SK-N-SH (cell line): ENCODE measurements at regions not wholly inside any gene's neighbourhood (a gene's known extent, or its start where the extent isn't known, plus 50 kb on each side); places are given as distances from the start of the nearest gene placed in this dataset.

Experiments
- CTCF ChIA-PET: fragments of 300-600, 350-600 bp; formaldehyde crosslinking; extraction: SDS; loops from one replicate; lab custom pipeline; 2021; lab: Yijun Ruan, JAX
- POLR2A ChIA-PET: fragments of 350-600 bp; sonication (Branson Sonifier 250); formaldehyde crosslinking; extraction: SDS; loops from one replicate; lab custom pipeline; 2020; ENCODE audit warnings: antibody characterized with exemption, inconsistent platforms; lab: Yijun Ruan, JAX
- DNase-seq: peaks from one replicate; pipeline ENCODE4 v3.0.0; 2012
- H2AFZ ChIP-seq: fragments of 200-600 bp; sonication (generic); 2 replicates; pipeline ENCODE4 v1.8.1; 2016; ENCODE audit warnings: antibody characterized with exemption, mild to moderate bottlenecking, low read depth
- H3F3A ChIP-seq: fragments of 200-600 bp; sonication (generic); replicated peaks from 2 replicates; pipeline ENCODE3; 2016; ENCODE audit warnings: antibody characterized with exemption, mild to moderate bottlenecking; ENCODE audit not compliant: insufficient read depth
- H3K27ac ChIP-seq, 2 experiments: fragments of 200-500 bp in 1 of 2; fragments of 200-600 bp in 1 of 2; sonication (Bioruptor generic) in 1 of 2; sonication (generic), shearing (Covaris generic) in 1 of 2; 2 replicates each; pipeline versions ENCODE4 v1.5.1 to v1.6.1; 2014 to 2016; ENCODE audit warnings: low read depth in 2 of 2, inconsistent platforms in 1 of 2, low read length in 1 of 2, mild to moderate bottlenecking in 1 of 2, mixed read lengths in 1 of 2
- H3K27me3 ChIP-seq: fragments of 200-600 bp; sonication (generic), shearing (Covaris generic); 2 replicates; pipeline ENCODE4 v1.6.1; 2016; ENCODE audit warnings: mixed run types; ENCODE audit not compliant: insufficient read depth
- H3K36me3 ChIP-seq, 2 experiments: fragments of 200-500 bp in 1 of 2; fragments of 200-600 bp in 1 of 2; sonication (Bioruptor generic) in 1 of 2; sonication (generic) in 1 of 2; replicated peaks in 1 of 2; 2 replicates each; pipeline versions ENCODE3 to v1.5.1; 2014 to 2016; ENCODE audit warnings: low read length in 1 of 2, mild to moderate bottlenecking in 1 of 2; ENCODE audit not compliant: insufficient read depth in 2 of 2, control insufficient read depth in 1 of 2
- H3K4me1 ChIP-seq, 2 experiments: fragments of 200-500 bp in 1 of 2; fragments of 200-600 bp in 1 of 2; sonication (Bioruptor generic) in 1 of 2; sonication (generic), shearing (Covaris generic) in 1 of 2; 2 replicates each; pipeline versions ENCODE4 v1.5.1 to v1.6.1; 2014 to 2016; ENCODE audit warnings: low read depth in 1 of 2, low read length in 1 of 2, mixed run types in 1 of 2; ENCODE audit not compliant: insufficient read depth in 2 of 2, control insufficient read depth in 1 of 2
- H3K4me2 ChIP-seq: fragments of 200-600 bp; sonication (generic), shearing (Covaris generic); 2 replicates; pipeline ENCODE4 v1.6.1; 2017; ENCODE audit warnings: mixed run types
- H3K4me3 ChIP-seq, 2 experiments: fragments of 200-500 bp in 1 of 2; fragments of 200-600 bp in 1 of 2; sonication (Bioruptor generic) in 1 of 2; sonication (generic), shearing (Covaris generic) in 1 of 2; 2 replicates each; pipeline versions ENCODE4 v1.5.1 to v1.8.1; 2014 to 2016; ENCODE audit warnings: low read depth in 2 of 2, inconsistent platforms in 1 of 2, low read length in 1 of 2, mild to moderate bottlenecking in 1 of 2, mixed read lengths in 1 of 2, moderate library complexity in 1 of 2
- H3K79me2 ChIP-seq: fragments of 200-600 bp; sonication (generic); 2 replicates; pipeline ENCODE4 v1.8.1; 2017; ENCODE audit warnings: mild to moderate bottlenecking; ENCODE audit not compliant: insufficient read depth
- H3K9ac ChIP-seq: fragments of 200-600 bp; sonication (generic); 2 replicates; pipeline ENCODE4 v1.6.1; 2017; ENCODE audit warnings: mixed run types
- H3K9me2 ChIP-seq: fragments of 200-600 bp; sonication (generic); 2 replicates; pipeline ENCODE4 v1.6.1; 2017; ENCODE audit warnings: mixed run types
- H3K9me3 ChIP-seq: fragments of 200-600 bp; sonication (generic); 2 replicates; pipeline ENCODE4 v1.6.1; 2017; ENCODE audit warnings: mixed run types, mild to moderate bottlenecking, moderate library complexity
- H4K20me1 ChIP-seq: fragments of 200-600 bp; sonication (generic); 2 replicates; pipeline ENCODE4 v1.6.1; 2017; ENCODE audit warnings: mild to moderate bottlenecking, mixed run types; ENCODE audit not compliant: insufficient read depth
- CHD2 ChIP-seq: fragments of 150-350 bp; IDR thresholded peaks from 2 replicates; pipeline ENCODE4 v1.6.1; 2018; ENCODE audit warnings: low read length; ENCODE audit not compliant: partially characterized antibody
- ELF1 ChIP-seq: IDR thresholded peaks from 2 replicates; pipeline ENCODE4 v1.4.0; 2012
- FOSL2 ChIP-seq: IDR thresholded peaks from 2 replicates; pipeline ENCODE4 v1.4.0; 2012; ENCODE audit warnings: low read depth, mild to moderate bottlenecking, moderate library complexity, borderline replicate concordance
- FOXM1 ChIP-seq: IDR thresholded peaks from 2 replicates; pipeline ENCODE4 v1.4.0; 2012; ENCODE audit warnings: low read depth, mild to moderate bottlenecking
- GATA2 ChIP-seq: sonication (generic); formaldehyde crosslinking; IDR thresholded peaks from 2 replicates; pipeline ENCODE4 v1.5.0; 2020; ENCODE audit warnings: mild to moderate bottlenecking, missing genetic modification reagents
- MEF2A ChIP-seq: IDR thresholded peaks from 2 replicates; pipeline ENCODE4 v1.4.0; 2012; ENCODE audit warnings: low read depth, borderline replicate concordance
- MXI1 ChIP-seq: IDR thresholded peaks from 2 replicates; pipeline ENCODE4 v1.6.1; 2012; ENCODE audit warnings: mild to moderate bottlenecking, low read depth, low read length, improper control_type of control experiment
- NFIC ChIP-seq: IDR thresholded peaks from 2 replicates; pipeline ENCODE4 v1.4.0; 2012; ENCODE audit warnings: borderline replicate concordance
- NRF1 ChIP-seq: IDR thresholded peaks from 2 replicates; pipeline ENCODE4 v1.6.1; 2012; ENCODE audit warnings: low read depth, mild to moderate bottlenecking, low read length
- POLR2AphosphoS5 ChIP-seq: IDR thresholded peaks from 2 replicates; pipeline ENCODE4 v1.6.1; 2012; ENCODE audit warnings: low read depth, low read length
- RCOR1 ChIP-seq: fragments of 150-350 bp; IDR thresholded peaks from 2 replicates; pipeline ENCODE4 v1.6.1; 2017; ENCODE audit warnings: antibody characterized with exemption, low read length
- RFX5 ChIP-seq: IDR thresholded peaks from 2 replicates; pipeline ENCODE4 v1.6.1; 2012; ENCODE audit warnings: mild to moderate bottlenecking, improper control_type of control experiment, low read length
- RXRA ChIP-seq: IDR thresholded peaks from 2 replicates; pipeline ENCODE4 v1.4.0; 2012; ENCODE audit warnings: low read depth, mild to moderate bottlenecking, borderline replicate concordance
- SIN3A ChIP-seq: IDR thresholded peaks from 2 replicates; pipeline ENCODE4 v1.6.1; 2012; ENCODE audit warnings: low read depth, mild to moderate bottlenecking, low read length, moderate library complexity, borderline replicate concordance
- SMC3 ChIP-seq: IDR thresholded peaks from 2 replicates; pipeline ENCODE4 v1.6.1; 2012; ENCODE audit warnings: low read depth, low read length, improper control_type of control experiment
- TCF12 ChIP-seq: IDR thresholded peaks from 2 replicates; pipeline ENCODE4 v1.4.0; 2012
- TEAD4 ChIP-seq: IDR thresholded peaks from 2 replicates; pipeline ENCODE4 v1.4.0; 2012; ENCODE audit warnings: mild to moderate bottlenecking, borderline replicate concordance; ENCODE audit not compliant: insufficient read depth
- USF2 ChIP-seq: fragments of 150-350 bp; IDR thresholded peaks from 2 replicates; pipeline ENCODE4 v1.6.1; 2017; ENCODE audit warnings: antibody characterized with exemption, low read length, low read depth, borderline replicate concordance
- YY1 ChIP-seq: IDR thresholded peaks from 2 replicates; pipeline ENCODE4 v1.4.0; 2012; ENCODE audit warnings: low read depth, mild to moderate bottlenecking
- WGBS: methylation state at CpG from one replicate; pipeline ENCODE4 v1.1.6; 2017; ENCODE audit warnings: low lambda C conversion rate; 5-methylcytosine and 5-hydroxymethylcytosine counted together
- TF ChIP-seq, protein P1 (sequence below): fragments of 200-600 bp; sonication (generic); IDR thresholded peaks from 2 replicates; pipeline ENCODE4 v1.6.1; 2017; ENCODE audit warnings: antibody characterized with exemption, mild to moderate bottlenecking, moderate library complexity

- no peak overlapping the region for H3K4me3 ChIP-seq
- H3K4me2 ChIP-seq = no peak overlapping the region
- DNase-seq = no peak
- H3K4me1 ChIP-seq = peaks cover 0 to 3% of the 10 kb centered on the region in 2 experiments; a peak in 1 of 4 replicates
- H3K9me2 ChIP-seq = no peaks in the 10 kb centered on the region
- no peaks in the 10 kb centered on the region for H3K9me3 ChIP-seq
- WGBS = 71% methylated on average over 9 of the region's 11 CpGs
- CTCF ChIA-PET = interaction anchor here (0.7 to 1.8 kb wide), 3 partner anchors 15 to 483 kb away, joined by 3 to 4 read pairs (median 3); no protein-coding TSS in a partner anchor
- H3K79me2 ChIP-seq = no peaks in the 10 kb centered on the region
- H3K27me3 ChIP-seq = no peaks in the 10 kb centered on the region
- TF ChIP-seq POLR2AphosphoS5 = no peak
- TF ChIP-seq ELF1 = no peak
- TF ChIP-seq TEAD4 = no peak
- no peak for TF ChIP-seq MEF2A
- TF ChIP-seq, protein P1, sequence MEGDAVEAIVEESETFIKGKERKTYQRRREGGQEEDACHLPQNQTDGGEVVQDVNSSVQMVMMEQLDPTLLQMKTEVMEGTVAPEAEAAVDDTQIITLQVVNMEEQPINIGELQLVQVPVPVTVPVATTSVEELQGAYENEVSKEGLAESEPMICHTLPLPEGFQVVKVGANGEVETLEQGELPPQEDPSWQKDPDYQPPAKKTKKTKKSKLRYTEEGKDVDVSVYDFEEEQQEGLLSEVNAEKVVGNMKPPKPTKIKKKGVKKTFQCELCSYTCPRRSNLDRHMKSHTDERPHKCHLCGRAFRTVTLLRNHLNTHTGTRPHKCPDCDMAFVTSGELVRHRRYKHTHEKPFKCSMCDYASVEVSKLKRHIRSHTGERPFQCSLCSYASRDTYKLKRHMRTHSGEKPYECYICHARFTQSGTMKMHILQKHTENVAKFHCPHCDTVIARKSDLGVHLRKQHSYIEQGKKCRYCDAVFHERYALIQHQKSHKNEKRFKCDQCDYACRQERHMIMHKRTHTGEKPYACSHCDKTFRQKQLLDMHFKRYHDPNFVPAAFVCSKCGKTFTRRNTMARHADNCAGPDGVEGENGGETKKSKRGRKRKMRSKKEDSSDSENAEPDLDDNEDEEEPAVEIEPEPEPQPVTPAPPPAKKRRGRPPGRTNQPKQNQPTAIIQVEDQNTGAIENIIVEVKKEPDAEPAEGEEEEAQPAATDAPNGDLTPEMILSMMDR = no peak
- TF ChIP-seq NFIC = no peak
- TF ChIP-seq YY1 = no peak
- no peak for TF ChIP-seq RXRA
- no peak for TF ChIP-seq SMC3
- TF ChIP-seq TCF12 = no peak
- no peak for TF ChIP-seq CHD2
- TF ChIP-seq GATA2 (CRISPR knock-in tag) = no peak
- no peak for TF ChIP-seq FOSL2
- no peak for TF ChIP-seq USF2
- TF ChIP-seq RCOR1 = no peak
- no peak for TF ChIP-seq RFX5
- no peak for TF ChIP-seq NRF1
- TF ChIP-seq SIN3A = no peak
- no peak for TF ChIP-seq FOXM1
- TF ChIP-seq MXI1 = no peak
- H3K36me3 ChIP-seq = no peaks in the 10 kb centered on the region
- H4K20me1 ChIP-seq = no peaks in the 10 kb centered on the region
- no peak overlapping the region for H2AFZ ChIP-seq
- no peak overlapping the region for H3K27ac ChIP-seq
- POLR2A ChIA-PET = no interaction called here
- H3F3A ChIP-seq = no peaks in the 10 kb centered on the region
- no peak overlapping the region for H3K9ac ChIP-seq
These were observed 240.6 kb downstream of the OPA1 start for GRCh38 chr3:193833592-193833991.
